Panc1 (cell line): ENCODE measurements at regions not wholly inside any gene's neighbourhood (a gene's known extent, or its start where the extent isn't known, plus 50 kb on each side); places are given as distances from the start of the nearest gene placed in this dataset.

ENCODE experiments used
- ATAC-seq: fragments of 200-7000 bp; cut with Tn5 transposase; 2 replicates; pipeline ENCODE4 v1.9.1; 2020; ENCODE audit warnings: mild to moderate bottlenecking, moderate library complexity
- BruUV-seq: library from RNA; stranded (reverse); fragments of 400-500 nt; replicated peaks from 2 replicates; lab custom pipeline; 2021; lab: Mats Ljungman, UMichigan
- CTCF ChIA-PET: fragments of 300-600 bp; sonication (Branson Sonifier 250); formaldehyde crosslinking; loops from one replicate; lab custom pipeline; 2022; ENCODE audit warnings: antibody characterized with exemption; lab: Charles Lee
- POLR2A ChIA-PET: fragments of 300-600 bp; sonication (Branson Sonifier 250); formaldehyde crosslinking; loops from one replicate; lab custom pipeline; 2022; ENCODE audit warnings: antibody characterized with exemption; lab: Charles Lee
- DNase-seq: peaks from one replicate; pipeline ENCODE4 v3.0.0-alpha.2; 2010; ENCODE audit warnings: low read depth, low spot score
- H3K27ac ChIP-seq: 2 replicates; pipeline ENCODE4 v1.5.1; 2011; ENCODE audit warnings: mild to moderate bottlenecking, low read length, inconsistent platforms
- H3K27me3 ChIP-seq: fragments of 200-500 bp; sonication (Bioruptor generic); 2 replicates; pipeline ENCODE4 v1.6.0; 2014; ENCODE audit warnings: low read length, inconsistent platforms; ENCODE audit not compliant: control insufficient read depth, insufficient read depth
- H3K36me3 ChIP-seq: fragments of 200-500 bp; sonication (Bioruptor generic); 2 replicates; pipeline ENCODE4 v1.5.1; 2014; ENCODE audit warnings: inconsistent platforms, mild to moderate bottlenecking, low read length, moderate library complexity; ENCODE audit not compliant: control insufficient read depth, insufficient read depth
- H3K4me1 ChIP-seq: 2 replicates; pipeline ENCODE4 v1.5.1; 2011; ENCODE audit warnings: inconsistent platforms, mild to moderate bottlenecking, low read length, moderate library complexity; ENCODE audit not compliant: control insufficient read depth, insufficient read depth
- H3K4me3 ChIP-seq, 2 experiments: 2 replicates each; pipeline ENCODE4 v1.5.1; 2011 to 2012; ENCODE audit warnings: low read depth in 2 of 2, low read length in 2 of 2, mild to moderate bottlenecking in 2 of 2, inconsistent platforms in 1 of 2, moderate library complexity in 1 of 2
- H3K9me3 ChIP-seq: fragments of 200-500 bp; sonication (Bioruptor generic); 2 replicates; pipeline ENCODE4 v1.5.1; 2014; ENCODE audit warnings: low read depth, mild to moderate bottlenecking, inconsistent platforms, low read length, moderate library complexity; ENCODE audit not compliant: control insufficient read depth, insufficient read depth
- POLR2AphosphoS5 ChIP-seq: IDR thresholded peaks from 2 replicates; pipeline ENCODE4 v1.6.1; 2012; ENCODE audit warnings: mild to moderate bottlenecking, low read depth, low read length, moderate library complexity
- REST ChIP-seq, 2 experiments: IDR thresholded peaks; 2 replicates each; pipeline ENCODE4 v1.6.1; 2011 to 2012; ENCODE audit warnings: low read depth in 2 of 2, control low read depth in 1 of 2, low read length in 1 of 2, mild to moderate bottlenecking in 1 of 2, moderate library complexity in 1 of 2; ENCODE audit not compliant: insufficient read depth in 1 of 2
- SIN3A ChIP-seq: IDR thresholded peaks from 2 replicates; pipeline ENCODE4 v1.6.1; 2012; ENCODE audit warnings: low read depth, mild to moderate bottlenecking, low read length, moderate library complexity, borderline replicate concordance; ENCODE audit not compliant: insufficient read depth
- TCF7L2 ChIP-seq: IDR thresholded peaks from 2 replicates; pipeline ENCODE4 v1.6.1; 2011; ENCODE audit warnings: mild to moderate bottlenecking, low read depth, low read length, inconsistent platforms
- in situ Hi-C: cut with HindIII; loops from 2 replicates; pipeline ENCODE4 v1.10.0; 2016; ENCODE audit warnings: low sequenced_read_pairs, low pct_unique_long_range_greater_than_20kb
- intact Hi-C: fragments of 100-400 bp; cut with micrococcal nuclease; formaldehyde crosslinking; loops from one replicate; pipeline ENCODE4 v1.10.0; 2022; ENCODE audit not compliant: unreplicated experiment
- TF ChIP-seq, protein P1 (sequence below): fragments of 450-650 bp; IDR thresholded peaks from 2 replicates; pipeline ENCODE4 v1.5.1; 2017; ENCODE audit warnings: mild to moderate bottlenecking

GRCh38 chr15:70589728-70590127 is 173.6 kb downstream of the UACA start:
- intact Hi-C loops, result loop anchor here (10.0 kb wide), 1 partner anchor 55 kb away; no protein-coding TSS in a partner anchor
- in situ Hi-C loops, result no loop called here
- ChIA-PET CTCF (no interaction called here), POLR2A (no interaction called here)
- ATAC-seq (no peak), DNase-seq (no peak)
- H3K27ac ChIP-seq, result no peak overlapping the region
- no peak overlapping the region for H3K4me3 ChIP-seq
- peaks cover 13% of the 10 kb centered on the region; the same call in 1 of the 2 replicates for H3K9me3 ChIP-seq
- no peaks in the 10 kb centered on the region for H3K27me3 ChIP-seq
- TF ChIP-seq TCF7L2, result no peak
- TF ChIP-seq SIN3A, result no peak
- TF ChIP-seq, protein P1, sequence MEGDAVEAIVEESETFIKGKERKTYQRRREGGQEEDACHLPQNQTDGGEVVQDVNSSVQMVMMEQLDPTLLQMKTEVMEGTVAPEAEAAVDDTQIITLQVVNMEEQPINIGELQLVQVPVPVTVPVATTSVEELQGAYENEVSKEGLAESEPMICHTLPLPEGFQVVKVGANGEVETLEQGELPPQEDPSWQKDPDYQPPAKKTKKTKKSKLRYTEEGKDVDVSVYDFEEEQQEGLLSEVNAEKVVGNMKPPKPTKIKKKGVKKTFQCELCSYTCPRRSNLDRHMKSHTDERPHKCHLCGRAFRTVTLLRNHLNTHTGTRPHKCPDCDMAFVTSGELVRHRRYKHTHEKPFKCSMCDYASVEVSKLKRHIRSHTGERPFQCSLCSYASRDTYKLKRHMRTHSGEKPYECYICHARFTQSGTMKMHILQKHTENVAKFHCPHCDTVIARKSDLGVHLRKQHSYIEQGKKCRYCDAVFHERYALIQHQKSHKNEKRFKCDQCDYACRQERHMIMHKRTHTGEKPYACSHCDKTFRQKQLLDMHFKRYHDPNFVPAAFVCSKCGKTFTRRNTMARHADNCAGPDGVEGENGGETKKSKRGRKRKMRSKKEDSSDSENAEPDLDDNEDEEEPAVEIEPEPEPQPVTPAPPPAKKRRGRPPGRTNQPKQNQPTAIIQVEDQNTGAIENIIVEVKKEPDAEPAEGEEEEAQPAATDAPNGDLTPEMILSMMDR, result no peak
- no peak for TF ChIP-seq REST (IDR thresholded peaks at IDR 0.05; ENCODE audit: insufficient read depth in 1 of 2, low read depth in 2 of 2, low read length in 1 of 2)
- no peak for TF ChIP-seq POLR2AphosphoS5
- H3K4me1 ChIP-seq, result peaks cover 3% of the 10 kb centered on the region
- BruUV-seq, result no TSS peak
- H3K36me3 ChIP-seq, result no peaks in the 10 kb centered on the region

DNA sequence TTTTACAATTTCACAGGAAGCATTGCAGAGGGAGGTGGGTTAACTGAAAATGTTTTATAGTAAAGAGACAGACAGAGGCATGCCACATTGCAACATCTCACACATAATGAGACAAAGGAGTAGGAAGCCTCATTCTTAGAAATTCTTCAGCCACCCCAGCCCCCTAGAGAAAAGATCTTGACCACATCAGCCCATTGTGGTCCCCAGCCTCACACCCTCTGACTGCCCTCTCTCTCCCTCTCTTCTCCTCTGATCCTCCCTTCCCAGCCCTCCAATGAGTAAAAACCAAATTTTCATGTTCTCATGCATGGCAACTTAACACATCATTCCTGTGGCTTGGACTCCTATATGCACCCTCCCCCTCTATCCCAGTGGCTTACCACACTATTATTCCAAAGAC is 174.1 kb downstream of the UACA start:
- no TSS peak for BruUV-seq
- DNase-seq (no peak), ATAC-seq (no peak)
- POLR2A ChIA-PET, result no interaction called here
- intact Hi-C loops (loop anchor here (10.0 kb wide), 1 partner anchor 56 kb away; no protein-coding TSS in a partner anchor), in situ Hi-C loops (no loop called here)
- Histone ChIP-seq H3K27ac (no peak overlapping the region), H3K27me3 (no peaks in the 10 kb centered on the region), H3K4me1 (peaks cover 8% of the 10 kb centered on the region), H3K4me3 (no peak overlapping the region), H3K9me3 (peaks cover 8% of the 10 kb centered on the region; the same call in 1 of the 2 replicates), H3K36me3 (no peaks in the 10 kb centered on the region)
- CTCF ChIA-PET, result no interaction called here
- TF ChIP-seq, protein P1, result no peak
- TF ChIP-seq REST (IDR thresholded peaks at IDR 0.05; ENCODE audit: insufficient read depth in 1 of 2, low read depth in 2 of 2, low read length in 1 of 2) (no peak), TCF7L2 (no peak), SIN3A (no peak), POLR2AphosphoS5 (no peak)
